ENCODE measurements at regions not wholly inside any gene's neighbourhood (a gene's known extent, or its start where the extent isn't known, plus 50 kb on each side); places are given as distances from the start of the nearest gene placed in this dataset.

DNA sequence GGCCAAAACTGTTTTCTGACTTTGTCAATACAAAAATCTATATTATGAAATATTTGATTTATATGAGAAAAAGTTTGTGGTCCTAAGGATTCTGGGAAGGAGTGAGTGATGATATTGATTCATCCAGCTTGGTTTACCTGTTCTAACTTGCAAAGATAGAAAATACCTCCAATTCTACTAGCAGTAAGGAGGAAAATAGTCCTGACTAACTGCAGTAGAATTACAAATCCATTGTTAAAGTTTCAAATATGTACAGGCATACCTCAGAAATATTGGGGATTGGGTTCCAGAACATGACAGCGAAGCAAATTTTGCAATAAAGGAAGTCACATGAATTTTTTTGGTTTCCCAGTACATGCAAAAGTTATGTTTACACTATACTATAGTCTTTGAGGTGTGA is 158.8 kb upstream of the CYRIA start (continued):
- TF ChIP-seq MEF2A (IDR thresholded peaks at IDR 0.05; ENCODE audit: borderline replicate concordance, low read depth) (no peak), MXI1 (IDR thresholded peaks at IDR 0.05; ENCODE audit: low read depth, low read length) (no peak), POLR2AphosphoS5 (IDR thresholded peaks at IDR 0.05; ENCODE audit: low read depth, low read length) (no peak)
- TF ChIP-seq, protein P1, sequence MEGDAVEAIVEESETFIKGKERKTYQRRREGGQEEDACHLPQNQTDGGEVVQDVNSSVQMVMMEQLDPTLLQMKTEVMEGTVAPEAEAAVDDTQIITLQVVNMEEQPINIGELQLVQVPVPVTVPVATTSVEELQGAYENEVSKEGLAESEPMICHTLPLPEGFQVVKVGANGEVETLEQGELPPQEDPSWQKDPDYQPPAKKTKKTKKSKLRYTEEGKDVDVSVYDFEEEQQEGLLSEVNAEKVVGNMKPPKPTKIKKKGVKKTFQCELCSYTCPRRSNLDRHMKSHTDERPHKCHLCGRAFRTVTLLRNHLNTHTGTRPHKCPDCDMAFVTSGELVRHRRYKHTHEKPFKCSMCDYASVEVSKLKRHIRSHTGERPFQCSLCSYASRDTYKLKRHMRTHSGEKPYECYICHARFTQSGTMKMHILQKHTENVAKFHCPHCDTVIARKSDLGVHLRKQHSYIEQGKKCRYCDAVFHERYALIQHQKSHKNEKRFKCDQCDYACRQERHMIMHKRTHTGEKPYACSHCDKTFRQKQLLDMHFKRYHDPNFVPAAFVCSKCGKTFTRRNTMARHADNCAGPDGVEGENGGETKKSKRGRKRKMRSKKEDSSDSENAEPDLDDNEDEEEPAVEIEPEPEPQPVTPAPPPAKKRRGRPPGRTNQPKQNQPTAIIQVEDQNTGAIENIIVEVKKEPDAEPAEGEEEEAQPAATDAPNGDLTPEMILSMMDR (IDR thresholded peaks at IDR 0.05), result no peak

DNA sequence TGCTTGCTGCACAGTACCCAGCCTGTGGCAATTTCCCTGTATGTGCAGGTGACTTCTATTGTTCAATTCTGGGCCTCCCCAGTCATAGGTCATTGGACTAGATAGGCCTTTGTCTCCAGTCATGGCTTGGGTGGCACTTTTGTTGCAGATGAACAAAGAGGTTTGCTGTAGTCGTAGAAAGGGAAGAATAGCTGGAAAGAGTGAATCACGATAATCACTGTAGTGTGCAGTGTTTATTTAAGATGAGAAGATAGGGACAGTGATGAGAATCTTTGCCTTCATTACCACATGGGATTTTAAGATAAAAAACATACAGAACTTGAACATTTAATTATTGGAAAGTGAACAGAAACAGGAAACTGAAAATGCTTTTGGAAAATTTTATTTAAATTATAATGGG is 156.1 kb upstream of the CYRIA start:
- TF ChIP-seq, protein P2, sequence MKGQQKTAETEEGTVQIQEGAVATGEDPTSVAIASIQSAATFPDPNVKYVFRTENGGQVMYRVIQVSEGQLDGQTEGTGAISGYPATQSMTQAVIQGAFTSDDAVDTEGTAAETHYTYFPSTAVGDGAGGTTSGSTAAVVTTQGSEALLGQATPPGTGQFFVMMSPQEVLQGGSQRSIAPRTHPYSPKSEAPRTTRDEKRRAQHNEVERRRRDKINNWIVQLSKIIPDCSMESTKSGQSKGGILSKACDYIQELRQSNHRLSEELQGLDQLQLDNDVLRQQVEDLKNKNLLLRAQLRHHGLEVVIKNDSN (IDR thresholded peaks at IDR 0.05; ENCODE audit: borderline replicate concordance, low read depth), result no peak
- TF ChIP-seq CHD2 (IDR thresholded peaks at IDR 0.05; ENCODE audit: low read length, partially characterized antibody) (peak; percentile 38), TAF1 (IDR thresholded peaks at IDR 0.05; ENCODE audit: borderline replicate concordance, low read depth, low read length) (no peak), GATA2 (CRISPR knock-in tag; IDR thresholded peaks at IDR 0.05) (peak; percentile 76), TEAD4 (IDR thresholded peaks at IDR 0.05; ENCODE audit: borderline replicate concordance, insufficient read depth) (no peak), MXI1 (IDR thresholded peaks at IDR 0.05; ENCODE audit: low read depth, low read length) (no peak), GABPA (IDR thresholded peaks at IDR 0.05; ENCODE audit: low read depth) (no peak), TCF12 (IDR thresholded peaks at IDR 0.05) (no peak), RXRA (IDR thresholded peaks at IDR 0.05; ENCODE audit: borderline replicate concordance, low read depth) (no peak), SIN3A (IDR thresholded peaks at IDR 0.05; ENCODE audit: borderline replicate concordance, low read depth, low read length) (no peak), RCOR1 (IDR thresholded peaks at IDR 0.05; ENCODE audit: low read length) (no peak), EP300 (IDR thresholded peaks at IDR 0.05; ENCODE audit: borderline replicate concordance in 1 of 2, low read depth in 1 of 2, low read length in 1 of 2) (peak in 1 of 2 experiments; percentile 81; a peak in 1 of 4 replicates), NFIC (IDR thresholded peaks at IDR 0.05; ENCODE audit: borderline replicate concordance) (no peak), FOXJ3 (CRISPR knock-in tag; IDR thresholded peaks at IDR 0.05) (no peak), NRF1 (IDR thresholded peaks at IDR 0.05; ENCODE audit: low read depth, low read length) (no peak), RAD21 (IDR thresholded peaks at IDR 0.05; ENCODE audit: low read length) (peak; percentile 19; the same call in 1 of the 2 replicates)
- TF ChIP-seq, protein P1 (IDR thresholded peaks at IDR 0.05), result no peak
- TF ChIP-seq, protein P3, sequence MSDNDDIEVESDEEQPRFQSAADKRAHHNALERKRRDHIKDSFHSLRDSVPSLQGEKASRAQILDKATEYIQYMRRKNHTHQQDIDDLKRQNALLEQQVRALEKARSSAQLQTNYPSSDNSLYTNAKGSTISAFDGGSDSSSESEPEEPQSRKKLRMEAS (IDR thresholded peaks at IDR 0.05; ENCODE audit: low read depth), result no peak
- TF ChIP-seq, protein P4, sequence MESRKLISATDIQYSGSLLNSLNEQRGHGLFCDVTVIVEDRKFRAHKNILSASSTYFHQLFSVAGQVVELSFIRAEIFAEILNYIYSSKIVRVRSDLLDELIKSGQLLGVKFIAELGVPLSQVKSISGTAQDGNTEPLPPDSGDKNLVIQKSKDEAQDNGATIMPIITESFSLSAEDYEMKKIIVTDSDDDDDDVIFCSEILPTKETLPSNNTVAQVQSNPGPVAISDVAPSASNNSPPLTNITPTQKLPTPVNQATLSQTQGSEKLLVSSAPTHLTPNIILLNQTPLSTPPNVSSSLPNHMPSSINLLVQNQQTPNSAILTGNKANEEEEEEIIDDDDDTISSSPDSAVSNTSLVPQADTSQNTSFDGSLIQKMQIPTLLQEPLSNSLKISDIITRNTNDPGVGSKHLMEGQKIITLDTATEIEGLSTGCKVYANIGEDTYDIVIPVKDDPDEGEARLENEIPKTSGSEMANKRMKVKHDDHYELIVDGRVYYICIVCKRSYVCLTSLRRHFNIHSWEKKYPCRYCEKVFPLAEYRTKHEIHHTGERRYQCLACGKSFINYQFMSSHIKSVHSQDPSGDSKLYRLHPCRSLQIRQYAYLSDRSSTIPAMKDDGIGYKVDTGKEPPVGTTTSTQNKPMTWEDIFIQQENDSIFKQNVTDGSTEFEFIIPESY (IDR thresholded peaks at IDR 0.05; ENCODE audit: borderline replicate concordance, low read depth), result no peak
- TF ChIP-seq, protein P5, sequence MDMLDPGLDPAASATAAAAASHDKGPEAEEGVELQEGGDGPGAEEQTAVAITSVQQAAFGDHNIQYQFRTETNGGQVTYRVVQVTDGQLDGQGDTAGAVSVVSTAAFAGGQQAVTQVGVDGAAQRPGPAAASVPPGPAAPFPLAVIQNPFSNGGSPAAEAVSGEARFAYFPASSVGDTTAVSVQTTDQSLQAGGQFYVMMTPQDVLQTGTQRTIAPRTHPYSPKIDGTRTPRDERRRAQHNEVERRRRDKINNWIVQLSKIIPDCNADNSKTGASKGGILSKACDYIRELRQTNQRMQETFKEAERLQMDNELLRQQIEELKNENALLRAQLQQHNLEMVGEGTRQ (IDR thresholded peaks at IDR 0.05; ENCODE audit: borderline replicate concordance, low read depth, low read length), result no peak
- TF ChIP-seq, protein P6, sequence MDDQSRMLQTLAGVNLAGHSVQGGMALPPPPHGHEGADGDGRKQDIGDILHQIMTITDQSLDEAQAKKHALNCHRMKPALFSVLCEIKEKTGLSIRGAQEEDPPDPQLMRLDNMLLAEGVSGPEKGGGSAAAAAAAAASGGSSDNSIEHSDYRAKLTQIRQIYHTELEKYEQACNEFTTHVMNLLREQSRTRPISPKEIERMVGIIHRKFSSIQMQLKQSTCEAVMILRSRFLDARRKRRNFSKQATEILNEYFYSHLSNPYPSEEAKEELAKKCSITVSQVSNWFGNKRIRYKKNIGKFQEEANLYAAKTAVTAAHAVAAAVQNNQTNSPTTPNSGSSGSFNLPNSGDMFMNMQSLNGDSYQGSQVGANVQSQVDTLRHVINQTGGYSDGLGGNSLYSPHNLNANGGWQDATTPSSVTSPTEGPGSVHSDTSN (IDR thresholded peaks at IDR 0.05), result no peak
- no peak overlapping the region for H3K4me2 ChIP-seq
- no peak overlapping the region for H2AFZ ChIP-seq (ENCODE audit: low read depth)

More for the DNA sequence above, 156.1 kb upstream of the CYRIA start:
- ChIA-PET CTCF (no interaction called here), POLR2A (no interaction called here)
- 7% methylated on average over 2 of the region's 2 CpGs for WGBS (ENCODE audit: low lambda C conversion rate)
- DNase-seq, result no peak
- H3K4me3 ChIP-seq (ENCODE audit: low read depth in 2 of 2, low read length in 1 of 2), result no peak overlapping the region
- peaks cover 0 to 5% of the 10 kb centered on the region in 2 experiments; a peak in 2 of 4 replicates for H3K4me1 ChIP-seq (ENCODE audit: control insufficient read depth in 1 of 2, insufficient read depth in 2 of 2, low read depth in 1 of 2, low read length in 1 of 2)
- no peaks in the 10 kb centered on the region for H3K9me2 ChIP-seq
- no peaks in the 10 kb centered on the region for H3K36me3 ChIP-seq (replicated peaks in 1 of 2; ENCODE audit: control insufficient read depth in 1 of 2, insufficient read depth in 2 of 2, low read length in 1 of 2)
- H4K20me1 ChIP-seq (ENCODE audit: insufficient read depth), result no peaks in the 10 kb centered on the region
- H3F3A ChIP-seq (replicated peaks; ENCODE audit: insufficient read depth), result no peaks in the 10 kb centered on the region
- H3K79me2 ChIP-seq (ENCODE audit: insufficient read depth), result no peaks in the 10 kb centered on the region
- H3K9me3 ChIP-seq, result no peaks in the 10 kb centered on the region
- H3K27me3 ChIP-seq (ENCODE audit: insufficient read depth), result no peaks in the 10 kb centered on the region
- H3K9ac ChIP-seq, result no peak overlapping the region
- peak overlapping the region in 1 of 2 experiments; percentile 19; a peak in 2 of 4 replicates for H3K27ac ChIP-seq (ENCODE audit: low read depth in 2 of 2, low read length in 1 of 2)
